GM12872 (cell line): ENCODE measurements at regions not wholly inside any gene's neighbourhood (a gene's known extent, or its start where the extent isn't known, plus 50 kb on each side); places are given as distances from the start of the nearest gene placed in this dataset.

Experiments used
- TF ChIP-seq, protein P1 (sequence below): IDR thresholded peaks from 3 replicates; pipeline ENCODE4 v1.5.1; 2011; ENCODE audit warnings: low read depth, mild to moderate bottlenecking, low read length, moderate library complexity; ENCODE audit not compliant: insufficient read depth

GRCh38 chr3:110344487-110344886, 727.1 kb upstream of the NECTIN3 start:
- TF ChIP-seq, protein P1, sequence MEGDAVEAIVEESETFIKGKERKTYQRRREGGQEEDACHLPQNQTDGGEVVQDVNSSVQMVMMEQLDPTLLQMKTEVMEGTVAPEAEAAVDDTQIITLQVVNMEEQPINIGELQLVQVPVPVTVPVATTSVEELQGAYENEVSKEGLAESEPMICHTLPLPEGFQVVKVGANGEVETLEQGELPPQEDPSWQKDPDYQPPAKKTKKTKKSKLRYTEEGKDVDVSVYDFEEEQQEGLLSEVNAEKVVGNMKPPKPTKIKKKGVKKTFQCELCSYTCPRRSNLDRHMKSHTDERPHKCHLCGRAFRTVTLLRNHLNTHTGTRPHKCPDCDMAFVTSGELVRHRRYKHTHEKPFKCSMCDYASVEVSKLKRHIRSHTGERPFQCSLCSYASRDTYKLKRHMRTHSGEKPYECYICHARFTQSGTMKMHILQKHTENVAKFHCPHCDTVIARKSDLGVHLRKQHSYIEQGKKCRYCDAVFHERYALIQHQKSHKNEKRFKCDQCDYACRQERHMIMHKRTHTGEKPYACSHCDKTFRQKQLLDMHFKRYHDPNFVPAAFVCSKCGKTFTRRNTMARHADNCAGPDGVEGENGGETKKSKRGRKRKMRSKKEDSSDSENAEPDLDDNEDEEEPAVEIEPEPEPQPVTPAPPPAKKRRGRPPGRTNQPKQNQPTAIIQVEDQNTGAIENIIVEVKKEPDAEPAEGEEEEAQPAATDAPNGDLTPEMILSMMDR: no peak

- TF ChIP-seq, protein P1: no peak
Observed at GRCh38 chr3:110344897-110345767, 726.5 kb upstream of the NECTIN3 start.

- TF ChIP-seq, protein P1: no peak
Observed at GRCh38 chr3:110349295-110349694, 722.3 kb upstream of the NECTIN3 start.

DNA sequence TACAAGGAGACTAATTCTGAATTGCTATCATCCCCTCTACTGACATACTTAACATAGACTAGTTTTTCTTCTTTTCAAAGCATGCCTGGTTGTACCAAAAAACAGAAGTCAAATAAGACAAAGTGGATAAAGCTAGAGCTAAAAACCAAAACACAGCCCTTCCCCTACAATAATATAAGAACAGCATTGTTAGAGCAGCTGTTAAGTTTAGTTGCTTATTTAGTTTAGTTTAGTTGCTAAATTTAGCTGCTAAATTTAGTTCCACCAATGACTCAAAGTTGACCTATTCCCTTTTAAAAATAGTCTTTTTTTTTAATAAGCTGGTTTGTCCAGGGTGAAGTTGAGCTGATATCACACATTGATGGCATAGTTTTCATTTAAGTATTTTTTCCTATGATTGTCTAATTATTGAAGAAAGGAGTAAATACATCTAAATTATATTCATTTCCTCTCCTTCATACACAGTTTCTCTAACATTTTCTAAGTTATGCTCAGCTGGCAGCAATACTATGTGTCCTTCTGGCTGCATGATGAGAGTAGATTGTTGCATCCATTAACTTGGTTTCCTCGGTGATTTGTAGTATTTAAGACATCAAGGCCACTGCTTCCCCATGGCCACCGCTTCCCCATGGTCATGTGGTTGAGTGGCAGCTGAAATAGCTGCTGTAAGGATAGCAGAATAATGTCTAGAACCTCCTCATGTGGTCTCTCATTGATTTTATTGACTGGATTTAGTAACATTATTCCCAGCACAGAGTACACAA, 718.6 kb upstream of the NECTIN3 start:
- TF ChIP-seq, protein P1: no peak

- TF ChIP-seq, protein P1: no peak
Observed at GRCh38 chr3:110362751-110363150, 708.9 kb upstream of the NECTIN3 start.

DNA sequence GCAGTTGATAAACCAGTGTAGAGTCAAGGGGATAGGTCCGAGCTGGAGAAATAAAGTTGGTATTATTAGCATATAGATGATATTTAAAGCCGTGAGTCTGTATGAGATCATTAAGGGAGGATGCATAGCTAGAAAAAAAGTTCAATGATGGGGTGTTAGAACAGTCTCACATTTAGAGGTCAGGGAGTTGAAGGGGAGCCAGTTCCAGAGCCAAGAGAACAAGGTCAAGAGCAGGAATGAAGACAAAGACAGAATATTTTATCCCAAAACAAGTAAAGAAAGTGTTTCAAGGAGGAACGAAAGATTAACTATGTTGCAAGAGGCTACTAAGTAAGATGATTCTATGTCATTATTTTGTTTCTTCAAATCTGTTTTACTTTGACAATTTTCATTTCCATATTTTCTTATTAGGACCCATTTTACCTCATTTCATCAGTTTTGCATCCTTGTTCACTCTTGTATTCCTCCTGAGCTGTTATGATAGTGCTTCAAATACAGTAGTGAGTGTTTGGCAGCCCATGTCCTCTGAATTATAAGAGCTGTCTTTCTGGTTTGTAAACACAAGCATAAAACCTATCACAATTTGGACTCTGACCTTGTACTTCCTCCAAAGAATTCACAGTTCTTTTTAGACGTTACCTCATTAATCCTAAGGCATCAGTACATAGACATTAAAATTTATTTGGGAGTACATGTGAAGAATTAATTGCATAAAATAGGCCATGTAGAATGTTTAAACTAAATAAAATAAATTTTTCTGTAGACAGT, 695.7 kb upstream of the NECTIN3 start:
- TF ChIP-seq, protein P1: no peak

GRCh38 chr3:110378481-110378880, 693.1 kb upstream of the NECTIN3 start:
- TF ChIP-seq, protein P1: no peak
